ENCODE measurements at regions not wholly inside any gene's neighbourhood (a gene's known extent, or its start where the extent isn't known, plus 50 kb on each side); places are given as distances from the start of the nearest gene placed in this dataset.

GRCh38 chr13:47774671-47774994 is 226.4 kb downstream of the SUCLA2 start:
- TF ChIP-seq, protein P1, sequence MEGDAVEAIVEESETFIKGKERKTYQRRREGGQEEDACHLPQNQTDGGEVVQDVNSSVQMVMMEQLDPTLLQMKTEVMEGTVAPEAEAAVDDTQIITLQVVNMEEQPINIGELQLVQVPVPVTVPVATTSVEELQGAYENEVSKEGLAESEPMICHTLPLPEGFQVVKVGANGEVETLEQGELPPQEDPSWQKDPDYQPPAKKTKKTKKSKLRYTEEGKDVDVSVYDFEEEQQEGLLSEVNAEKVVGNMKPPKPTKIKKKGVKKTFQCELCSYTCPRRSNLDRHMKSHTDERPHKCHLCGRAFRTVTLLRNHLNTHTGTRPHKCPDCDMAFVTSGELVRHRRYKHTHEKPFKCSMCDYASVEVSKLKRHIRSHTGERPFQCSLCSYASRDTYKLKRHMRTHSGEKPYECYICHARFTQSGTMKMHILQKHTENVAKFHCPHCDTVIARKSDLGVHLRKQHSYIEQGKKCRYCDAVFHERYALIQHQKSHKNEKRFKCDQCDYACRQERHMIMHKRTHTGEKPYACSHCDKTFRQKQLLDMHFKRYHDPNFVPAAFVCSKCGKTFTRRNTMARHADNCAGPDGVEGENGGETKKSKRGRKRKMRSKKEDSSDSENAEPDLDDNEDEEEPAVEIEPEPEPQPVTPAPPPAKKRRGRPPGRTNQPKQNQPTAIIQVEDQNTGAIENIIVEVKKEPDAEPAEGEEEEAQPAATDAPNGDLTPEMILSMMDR (IDR thresholded peaks at IDR 0.05) = no peak
- TF ChIP-seq POLR2A (IDR thresholded peaks at IDR 0.05) = no peak
